NCI-H146 treated with DMSO at 0.1 percent for 48 hours (cell line): ENCODE measurements at regions not wholly inside any gene's neighbourhood (a gene's known extent, or its start where the extent isn't known, plus 50 kb on each side); places are given as distances from the start of the nearest gene placed in this dataset.

Experiments
- DNase-seq: peaks from one replicate; lab custom pipeline; 2025; ENCODE audit not compliant: unreplicated experiment; lab: John Stamatoyannopoulos, UW

DNA sequence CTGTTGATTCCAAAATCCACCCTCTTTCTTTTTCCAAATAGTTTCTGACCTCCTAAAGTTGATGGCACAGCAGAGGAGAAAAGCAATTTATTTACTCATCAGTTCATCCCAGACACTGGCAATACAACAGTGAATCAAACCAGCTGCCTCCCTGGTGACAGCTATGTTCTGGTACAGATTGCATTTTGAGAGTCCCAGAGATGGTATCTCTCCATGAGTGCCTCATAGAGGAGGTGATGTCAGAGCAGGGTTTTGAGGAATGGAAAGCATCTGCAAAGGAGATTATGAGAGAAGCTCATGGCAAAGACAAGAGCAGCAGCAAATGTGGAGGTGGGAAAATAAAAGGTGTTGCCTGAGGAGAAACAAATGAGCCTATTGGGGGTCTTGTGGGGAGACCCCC lies 377.2 kb downstream of the MN1 start:
- no peak for DNase-seq

DNA sequence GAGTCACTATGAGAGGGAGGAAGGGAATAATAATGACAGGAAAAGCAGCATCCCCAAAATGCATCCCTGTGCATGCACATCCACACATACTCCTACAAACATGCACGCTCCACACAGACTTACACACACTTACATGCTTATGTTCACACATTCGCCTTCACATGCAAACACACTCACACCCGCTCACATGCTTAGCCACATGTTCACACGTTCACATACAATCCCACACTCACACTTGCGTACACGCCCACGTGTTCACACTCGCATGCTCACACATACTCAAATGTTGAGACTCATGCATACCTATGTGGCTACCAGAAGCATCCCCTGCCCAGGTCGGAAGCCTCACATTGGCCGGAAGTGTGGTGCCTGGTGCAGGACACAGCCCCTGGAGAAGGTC lies 372.1 kb downstream of the MN1 start:
- DNase-seq, result no peak

DNA sequence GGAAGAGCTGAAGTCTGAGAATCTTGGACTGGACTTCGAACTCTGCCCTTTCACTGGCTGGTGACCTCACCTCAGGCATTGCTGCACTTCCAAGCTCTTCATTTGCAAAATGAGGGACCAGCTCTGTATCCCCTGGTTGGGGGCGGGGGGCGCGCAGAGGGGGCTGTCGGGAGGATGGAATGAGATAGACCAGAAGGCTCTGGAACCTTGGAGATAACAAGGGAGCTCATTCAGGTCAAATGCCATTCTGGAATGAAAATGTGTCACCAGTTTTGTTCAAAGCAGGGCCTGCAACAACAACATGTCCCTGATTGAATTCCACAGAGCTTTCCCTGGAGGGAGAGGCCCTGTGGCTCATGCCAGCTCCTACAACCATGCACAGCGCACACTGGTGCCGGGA lies 370.5 kb downstream of the MN1 start:
- DNase-seq, result no peak

DNA sequence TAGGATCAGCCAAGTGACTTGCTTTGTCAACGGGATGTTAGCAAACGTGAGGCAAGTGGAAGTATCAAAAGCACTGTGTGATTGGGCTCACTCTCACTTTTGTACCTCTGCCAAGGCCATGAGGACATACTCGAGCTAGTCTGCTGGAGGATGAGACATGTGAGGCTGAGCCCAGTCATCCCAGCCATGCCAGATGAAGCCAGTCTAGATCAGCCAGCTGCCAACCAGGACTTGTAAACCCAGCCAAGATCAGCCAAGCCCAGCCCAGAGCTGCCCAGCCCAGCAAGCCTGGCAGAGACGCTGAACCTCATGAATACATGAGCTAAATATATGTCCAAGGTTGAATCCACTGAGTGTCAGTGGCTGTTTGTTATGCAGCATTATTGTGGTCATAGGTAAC lies 369.7 kb downstream of the MN1 start:
- DNase-seq, result no peak

DNA sequence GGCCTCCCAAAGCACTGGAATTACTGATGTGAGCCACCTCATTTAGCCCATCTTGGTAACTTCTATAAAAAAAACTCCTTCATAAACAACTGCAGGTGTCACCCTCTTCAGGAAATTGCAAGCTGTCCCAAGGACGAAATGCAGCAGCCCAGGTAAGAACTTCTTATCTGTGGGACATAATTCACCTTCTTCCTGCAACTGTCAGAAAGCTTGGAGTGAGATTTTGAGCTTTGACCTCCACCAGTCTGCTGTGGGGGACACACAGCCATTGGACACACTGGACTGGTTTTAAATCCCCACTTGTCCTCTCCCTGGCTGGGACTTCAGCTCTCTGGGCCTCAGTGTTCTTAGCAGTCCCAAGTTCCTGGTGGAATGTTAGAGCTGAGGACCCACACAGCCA lies 368.5 kb downstream of the MN1 start:
- DNase-seq, result no peak

DNA sequence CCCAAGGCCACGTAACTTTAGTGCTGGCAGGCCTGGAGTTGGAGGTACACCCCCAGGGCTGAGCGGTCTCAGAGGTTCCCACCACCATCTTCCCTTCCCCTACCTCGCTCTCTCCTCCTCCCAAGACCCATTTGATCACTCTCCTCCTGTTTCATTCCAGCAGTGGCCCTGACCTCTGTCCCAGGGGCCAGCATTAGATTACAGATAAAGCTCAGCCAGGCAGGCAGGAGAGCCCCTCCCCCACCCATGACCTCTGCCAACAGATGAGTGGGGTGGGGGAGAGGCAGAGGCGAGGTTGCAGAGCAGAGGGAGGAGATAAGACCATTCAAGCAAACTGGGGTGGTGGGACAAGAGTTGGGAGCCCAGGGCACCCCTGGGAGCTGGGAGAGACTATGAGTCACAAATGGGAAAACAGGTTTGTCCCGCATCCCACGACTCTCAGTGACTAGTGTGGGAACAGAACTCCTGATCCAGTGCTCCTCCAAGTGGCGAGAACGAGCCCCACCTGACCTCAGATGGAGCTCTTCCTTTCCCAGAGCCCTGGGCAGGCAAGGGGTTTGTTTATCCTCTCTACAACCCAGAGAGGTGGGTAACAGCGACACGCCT lies 367.9 kb downstream of the MN1 start:
- DNase-seq, result no peak

DNA sequence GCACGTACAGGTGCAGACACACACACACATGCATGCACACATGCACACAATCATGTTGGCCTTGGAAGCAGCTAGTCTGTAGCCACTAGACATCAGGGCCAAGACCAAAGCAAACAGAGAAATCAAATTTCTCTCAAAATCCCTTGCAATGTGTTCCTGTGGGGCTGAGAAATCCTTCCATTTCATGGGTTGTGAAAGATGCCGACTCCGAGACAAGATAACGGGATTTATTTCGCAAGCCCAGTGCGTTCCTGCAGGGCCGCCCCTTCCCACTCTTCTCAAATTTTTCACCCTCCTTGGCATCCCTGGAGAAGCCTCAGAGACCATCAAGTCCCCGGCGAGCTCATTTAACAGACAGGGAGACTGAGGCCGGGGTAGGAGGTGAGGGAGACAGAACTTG lies 366.7 kb downstream of the MN1 start:
- DNase-seq, result no peak

DNA sequence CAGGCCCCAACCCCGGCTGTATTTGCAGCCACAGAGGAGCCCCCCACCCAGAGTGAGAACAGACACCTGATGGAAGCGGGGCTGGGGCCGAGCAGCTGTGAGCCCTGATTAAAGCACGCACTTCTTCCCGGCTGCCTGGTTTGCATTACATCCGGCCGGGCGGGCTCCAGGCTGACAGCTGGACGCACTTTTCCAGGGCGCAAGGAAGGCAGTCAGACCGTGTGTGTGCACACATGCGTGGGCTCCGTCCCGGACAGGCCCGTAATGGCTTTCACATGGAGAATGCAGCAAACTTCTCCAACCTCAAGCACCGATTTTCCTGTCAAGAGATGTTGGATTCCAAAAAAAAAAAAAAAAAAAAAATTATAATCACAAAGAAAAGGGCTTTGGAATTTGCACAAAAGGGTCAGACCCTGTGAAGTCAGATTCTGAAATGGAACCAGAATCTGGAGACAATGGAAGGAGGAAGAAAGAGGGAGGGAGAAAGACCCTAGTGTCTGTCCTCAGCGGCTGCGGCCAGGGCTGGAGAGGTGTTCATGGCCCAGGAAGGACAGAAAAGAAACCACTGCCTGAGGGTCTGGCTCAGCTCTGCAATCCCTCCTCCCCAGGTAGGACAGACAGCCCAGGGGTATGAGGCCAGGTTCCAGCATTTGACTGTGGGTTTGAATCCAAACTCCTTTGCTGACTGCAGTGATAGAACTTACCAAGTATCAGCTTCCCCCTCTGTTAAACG lies 365.5 kb downstream of the MN1 start:
- no peak for DNase-seq

DNA sequence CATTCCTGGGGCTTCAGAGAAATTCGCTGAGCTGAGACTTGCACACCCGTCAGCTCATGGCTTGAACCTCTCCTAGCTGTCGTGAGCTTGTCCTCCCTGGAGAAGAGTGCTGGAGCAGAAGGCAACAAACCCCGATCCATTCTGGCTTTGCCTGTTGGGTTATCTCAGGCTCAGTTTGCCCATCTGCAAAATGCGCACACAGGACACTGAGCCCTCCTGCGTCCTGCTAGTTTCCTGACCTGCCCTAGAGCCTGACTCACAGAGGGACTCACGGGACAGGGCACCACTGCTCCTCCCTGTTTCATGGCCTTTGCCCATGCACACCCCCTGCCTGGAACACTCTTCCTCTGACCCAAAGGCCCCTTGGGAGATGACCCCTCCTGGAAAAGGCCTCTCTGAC lies 365.0 kb downstream of the MN1 start:
- no peak for DNase-seq

DNA sequence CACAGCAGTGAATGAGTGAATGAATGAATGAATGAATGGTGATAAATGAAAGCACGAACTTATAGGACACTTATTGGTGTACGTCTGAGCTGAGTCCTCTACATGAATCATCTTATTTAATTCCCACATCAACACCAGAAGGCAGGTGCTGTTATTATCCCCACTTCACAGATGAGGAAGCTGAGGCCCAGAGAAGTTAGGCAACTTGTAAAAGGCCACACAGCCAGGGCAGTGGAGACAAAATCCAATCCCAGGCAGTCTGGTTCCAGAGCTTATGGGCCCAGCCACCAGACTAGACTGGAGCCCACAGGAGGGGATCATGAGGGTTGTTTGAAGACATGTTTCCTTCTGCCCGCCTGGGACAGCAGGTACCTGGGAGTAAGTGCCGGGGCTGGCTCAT lies 364.0 kb downstream of the MN1 start:
- DNase-seq, result no peak

DNA sequence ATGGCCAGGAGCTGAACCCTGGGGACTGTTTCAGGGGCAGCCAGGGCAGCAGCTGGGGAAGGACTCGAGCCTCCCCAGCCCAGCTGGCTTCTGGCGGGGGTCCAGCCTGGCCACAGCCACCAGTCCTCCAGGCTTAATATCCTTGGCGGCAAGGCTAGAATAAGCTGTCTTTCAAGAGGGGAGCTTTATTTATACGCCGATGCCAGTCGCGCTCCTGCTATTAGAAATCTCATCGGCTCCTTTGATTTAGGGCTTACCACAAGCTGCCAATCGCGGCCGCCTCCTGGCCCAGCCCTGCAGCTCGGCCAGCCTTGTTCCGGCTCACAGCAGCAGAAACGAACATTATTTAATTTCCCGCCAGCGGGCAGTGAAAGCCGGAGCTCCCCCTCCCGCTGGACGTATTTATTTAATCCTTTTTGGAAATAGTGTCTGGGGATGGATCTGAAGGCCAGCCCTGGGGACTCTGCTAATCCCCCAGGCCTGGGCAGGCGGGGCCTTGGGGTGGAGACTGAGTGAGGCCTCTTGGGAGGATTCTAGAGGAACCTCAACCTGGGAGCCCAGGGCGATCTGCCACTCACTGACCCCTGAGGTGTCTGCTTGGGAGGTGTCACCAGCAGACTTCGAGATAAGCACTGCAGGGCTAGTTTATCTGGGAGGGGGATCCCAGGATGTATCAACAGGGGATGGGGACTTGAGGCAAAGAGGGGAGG lies 363.1 kb downstream of the MN1 start:
- no peak for DNase-seq

DNA sequence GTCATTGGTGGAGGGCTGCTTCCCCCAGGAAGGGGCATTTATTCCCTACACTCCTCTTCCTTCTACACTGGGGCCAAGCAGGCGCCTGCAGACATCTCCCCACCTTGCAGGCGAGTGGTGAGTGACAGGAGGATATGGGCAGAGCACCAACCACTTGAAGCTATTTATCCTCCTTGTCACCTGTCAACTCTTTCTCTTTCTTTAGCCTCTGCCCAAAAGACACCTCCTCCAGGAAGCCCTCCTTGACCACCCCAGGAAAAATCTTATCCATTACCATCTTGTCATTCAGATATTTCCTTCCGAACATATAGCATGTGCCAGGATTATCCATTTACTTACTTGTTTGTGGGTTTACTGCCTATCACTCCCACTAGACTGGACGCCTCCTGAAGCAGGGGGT lies 362.4 kb downstream of the MN1 start:
- no peak for DNase-seq

DNA sequence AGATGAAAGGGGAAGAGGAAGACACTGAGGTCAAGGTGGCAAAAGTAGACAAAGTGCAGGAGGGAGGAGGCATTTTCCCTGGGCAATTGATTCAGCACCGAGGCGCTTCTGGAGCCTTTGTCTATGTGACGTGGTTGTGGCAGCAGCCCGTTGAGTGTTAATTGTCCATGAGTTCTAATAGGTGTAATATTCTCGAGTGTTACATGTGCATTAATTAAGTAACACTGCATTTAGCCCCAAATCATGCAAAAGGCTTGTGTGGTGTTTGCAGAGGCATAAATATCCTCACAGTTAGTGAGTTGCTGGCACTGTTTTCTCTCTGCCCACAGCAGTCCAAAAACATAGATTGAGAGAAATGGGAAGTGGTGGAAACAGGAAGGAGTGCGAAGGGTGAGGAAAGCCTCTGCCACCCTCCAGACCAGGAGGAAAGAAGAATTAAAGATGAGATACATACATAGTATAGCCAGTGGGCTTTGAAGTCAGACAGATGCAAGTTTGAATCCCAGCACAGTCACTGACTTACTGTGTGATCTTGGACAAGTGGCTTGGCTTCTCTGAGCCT lies 361.2 kb downstream of the MN1 start:
- no peak for DNase-seq

DNA sequence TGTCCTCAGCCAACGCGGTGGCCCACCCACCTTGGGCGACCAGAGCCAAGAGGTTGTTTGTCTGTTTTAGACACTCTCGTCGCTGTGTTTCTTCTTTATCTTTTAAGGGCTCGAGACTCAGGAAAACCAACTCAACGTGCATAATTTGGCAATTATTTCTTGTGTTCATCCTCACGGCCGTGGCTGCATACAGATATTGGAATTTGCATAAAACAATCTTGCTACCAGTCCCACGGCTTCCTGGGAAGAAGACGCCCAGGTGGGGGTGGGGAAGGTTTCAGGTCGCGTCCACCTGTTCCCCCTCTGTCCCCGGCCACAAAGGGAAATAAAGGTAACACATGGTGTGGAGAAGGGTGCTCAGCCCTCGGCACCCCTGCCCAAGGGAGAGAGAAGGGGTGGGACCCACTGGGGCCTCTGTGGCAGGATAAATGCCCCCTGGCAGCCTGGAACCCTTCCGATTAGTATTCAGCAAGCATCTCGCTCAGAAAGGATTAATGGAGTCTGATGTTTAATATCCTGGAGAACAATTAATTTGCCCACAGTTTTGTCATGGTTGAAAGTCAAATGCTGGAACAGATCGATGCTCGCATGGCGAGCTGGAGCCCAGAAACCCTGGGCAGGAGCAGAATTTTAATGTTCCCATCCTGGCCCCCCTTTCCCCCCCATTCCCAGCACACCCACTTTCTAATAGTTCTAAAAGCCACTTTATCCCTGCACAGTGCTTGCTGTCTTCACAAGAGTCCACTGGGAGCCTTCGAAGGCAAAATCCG lies 359.7 kb downstream of the MN1 start:
- DNase-seq, result no peak

DNA sequence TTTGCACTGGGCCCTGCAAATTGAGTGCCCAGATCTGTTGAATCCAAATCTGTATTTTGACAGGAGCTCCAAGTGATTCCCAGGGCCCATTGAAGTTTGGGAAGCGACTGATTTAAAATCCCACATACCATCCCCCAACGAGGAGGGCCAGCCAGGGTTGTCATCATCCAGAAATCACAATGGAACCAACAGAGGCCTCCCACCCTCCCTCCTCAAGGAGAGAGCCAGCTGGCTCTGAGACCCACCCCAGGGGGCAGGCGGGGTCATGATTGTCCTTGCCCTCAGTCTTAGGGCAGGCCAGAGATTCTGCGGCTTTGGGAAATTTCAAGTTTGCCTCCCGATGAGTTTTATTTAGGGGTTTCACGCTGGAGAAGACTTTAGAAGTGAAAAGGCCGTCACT lies 358.2 kb downstream of the MN1 start:
- DNase-seq, result no peak

DNA sequence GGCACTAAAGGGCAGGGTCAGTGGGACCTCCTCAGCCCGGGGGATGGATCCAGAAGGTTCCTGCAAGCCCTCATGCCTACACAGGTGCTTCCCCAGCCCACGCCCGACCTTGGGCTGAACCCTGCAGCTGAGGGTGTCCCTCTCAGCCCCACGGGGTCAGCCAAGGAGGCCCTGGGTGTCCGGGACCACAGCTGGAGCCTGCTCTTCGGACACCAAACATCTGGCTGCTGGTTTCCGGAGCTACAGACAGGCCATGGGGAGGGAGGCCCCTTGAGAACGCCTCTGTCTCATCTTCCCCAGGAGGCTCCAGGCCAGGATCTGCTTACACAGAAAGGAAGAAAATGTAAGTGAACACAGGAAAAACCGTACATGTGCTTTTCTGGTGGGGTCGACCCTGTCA lies 355.7 kb downstream of the MN1 start:
- DNase-seq, result no peak

DNA sequence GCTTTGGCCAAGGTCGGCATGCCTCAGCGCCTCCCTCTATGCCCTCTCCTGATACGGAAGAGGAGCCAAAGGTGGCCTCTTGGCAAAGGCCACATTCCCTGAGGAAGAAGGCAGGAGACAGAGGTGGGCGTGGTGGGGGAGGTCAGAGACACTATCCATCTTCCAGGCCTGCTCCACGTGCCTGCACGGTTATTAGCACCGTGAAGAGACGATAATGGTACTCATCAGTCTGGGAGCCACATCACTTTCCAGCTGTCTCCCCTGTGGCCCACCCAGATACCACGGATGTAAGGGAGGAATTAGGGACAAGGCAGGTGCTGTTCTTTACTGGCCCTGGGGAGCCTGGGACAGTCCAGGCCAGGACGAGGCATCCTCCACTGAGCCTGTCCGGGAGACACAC lies 354.3 kb downstream of the MN1 start:
- no peak for DNase-seq

DNA sequence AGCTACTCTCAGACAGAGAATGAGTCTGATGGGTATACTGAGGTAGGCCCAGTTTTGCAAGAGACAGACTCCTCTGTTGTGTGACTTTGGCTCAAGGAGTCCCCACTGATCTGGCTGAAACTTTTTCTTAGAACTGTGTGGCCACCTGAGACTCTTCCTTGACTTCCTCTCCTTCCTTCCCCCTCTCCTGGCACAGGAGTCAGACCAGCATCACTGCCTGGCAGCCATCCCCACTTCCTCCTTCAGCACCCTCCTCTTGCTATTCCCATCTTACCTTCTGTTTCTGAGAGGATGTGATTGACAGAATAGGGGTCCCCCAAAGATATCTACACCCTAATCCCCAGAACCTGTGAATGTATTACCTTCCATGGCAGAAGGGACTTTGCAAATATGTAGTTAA lies 351.1 kb downstream of the MN1 start:
- no peak for DNase-seq

DNA sequence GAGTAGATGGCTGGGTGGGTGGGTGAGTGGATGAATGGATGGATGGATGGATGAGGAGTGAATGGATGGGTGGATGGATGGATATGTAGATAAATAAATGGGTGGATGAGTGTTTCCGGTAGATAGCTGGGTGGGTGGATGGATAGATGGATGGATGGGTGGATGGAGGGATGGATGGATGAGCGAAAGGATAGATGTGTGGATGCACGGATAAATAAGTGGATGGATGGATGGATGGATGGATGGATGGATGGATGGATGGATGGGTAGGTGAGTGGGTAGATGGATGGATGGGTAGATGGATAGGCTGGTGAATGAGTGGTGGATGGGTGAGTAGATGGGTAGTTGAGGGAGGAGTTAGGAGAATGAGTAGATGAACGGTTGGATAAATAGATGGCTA lies 349.3 kb downstream of the MN1 start:
- no peak for DNase-seq

DNA sequence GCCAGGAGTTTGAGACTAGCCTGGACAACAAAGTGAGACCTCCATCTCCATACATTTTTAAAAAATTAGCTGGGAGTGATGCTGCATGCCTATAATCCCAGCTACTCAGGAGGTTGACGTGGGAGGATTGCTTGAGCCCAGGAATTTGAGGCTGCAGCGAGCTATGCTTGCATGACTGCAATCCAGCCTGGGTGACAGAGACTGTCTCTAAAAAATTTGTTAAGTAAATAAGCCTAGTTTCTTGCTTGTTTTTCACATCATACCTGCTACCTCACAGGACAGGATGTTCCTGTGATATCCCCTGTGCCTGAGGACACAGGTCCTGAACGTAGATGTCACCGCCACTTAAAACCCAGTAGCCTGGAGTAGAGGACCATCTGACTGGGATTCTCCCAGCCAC lies 348.6 kb downstream of the MN1 start:
- DNase-seq, result no peak

DNA sequence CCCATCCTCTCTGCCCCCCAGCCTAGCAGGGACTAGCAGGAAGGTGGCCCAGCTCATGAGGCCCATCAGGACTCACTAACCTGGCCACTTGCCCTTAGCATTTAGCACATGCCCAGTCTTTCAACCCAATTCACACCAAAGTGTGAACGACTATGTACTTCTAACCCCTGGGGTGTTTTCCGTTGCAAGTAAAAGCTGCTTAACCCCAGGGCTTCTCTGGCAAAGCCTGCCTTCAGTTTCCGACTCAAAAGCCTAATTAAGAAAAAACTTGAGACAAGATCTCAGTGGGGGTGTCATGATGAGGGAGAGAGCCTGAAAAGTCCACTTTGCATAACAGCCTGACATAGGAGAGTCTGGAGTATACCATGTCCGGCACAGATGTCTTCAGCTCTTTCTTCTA lies 347.8 kb downstream of the MN1 start:
- DNase-seq, result no peak
